ENCODE measurements at regions not wholly inside any gene's neighbourhood (a gene's known extent, or its start where the extent isn't known, plus 50 kb on each side); places are given as distances from the start of the nearest gene placed in this dataset.

- TF ChIP-seq CHD7 (IDR thresholded peaks at IDR 0.05; ENCODE audit: insufficient replicate concordance, low read length) = no peak
- TF ChIP-seq TEAD4 (IDR thresholded peaks at IDR 0.05; ENCODE audit: low read depth, low read length) = no peak
- TF ChIP-seq POLR2AphosphoS5 (IDR thresholded peaks at IDR 0.05; ENCODE audit: low read depth, low read length) = no peak
- TF ChIP-seq RAD21 (IDR thresholded peaks at IDR 0.05 in 1 of 2, conservative IDR thresholded peaks at IDR 0.05 in 1 of 2; ENCODE audit: low read depth in 2 of 2, low read length in 2 of 2) = no peak
- no peak for TF ChIP-seq SIRT6 (IDR thresholded peaks at IDR 0.05; ENCODE audit: low read length)
- TF ChIP-seq KDM1A (IDR thresholded peaks at IDR 0.05; ENCODE audit: borderline replicate concordance, low read length) = no peak
- TF ChIP-seq TBP (IDR thresholded peaks at IDR 0.05; ENCODE audit: low read depth, low read length) = no peak
- TF ChIP-seq MAFK (IDR thresholded peaks at IDR 0.05; ENCODE audit: low read depth, low read length) = no peak
- no peak for TF ChIP-seq KDM5A (IDR thresholded peaks at IDR 0.05; ENCODE audit: low read length)
- TF ChIP-seq RBBP5 (IDR thresholded peaks at IDR 0.05; ENCODE audit: borderline replicate concordance, low read depth, low read length) = no peak
- no peak for TF ChIP-seq E2F6 (IDR thresholded peaks at IDR 0.05)
These were observed 67.5 kb upstream of the ATP8A1 start (continued) for GRCh38 chr4:42724451-42724850.
